HG03354 (cell line): ENCODE measurements at regions not wholly inside any gene's neighbourhood (a gene's known extent, or its start where the extent isn't known, plus 50 kb on each side); places are given as distances from the start of the nearest gene placed in this dataset.

Experiments used
- ATAC-seq: cut with Tn5 transposase; IDR thresholded peaks from one replicate; pipeline ENCODE4 v1.9.1; 2021; ENCODE audit warnings: mild to moderate bottlenecking; ENCODE audit not compliant: unreplicated experiment, poor library complexity, severe bottlenecking

GRCh38 chr3:162780313-162780712, 1283.7 kb downstream of the OTOL1 start:
- no peak for ATAC-seq

DNA sequence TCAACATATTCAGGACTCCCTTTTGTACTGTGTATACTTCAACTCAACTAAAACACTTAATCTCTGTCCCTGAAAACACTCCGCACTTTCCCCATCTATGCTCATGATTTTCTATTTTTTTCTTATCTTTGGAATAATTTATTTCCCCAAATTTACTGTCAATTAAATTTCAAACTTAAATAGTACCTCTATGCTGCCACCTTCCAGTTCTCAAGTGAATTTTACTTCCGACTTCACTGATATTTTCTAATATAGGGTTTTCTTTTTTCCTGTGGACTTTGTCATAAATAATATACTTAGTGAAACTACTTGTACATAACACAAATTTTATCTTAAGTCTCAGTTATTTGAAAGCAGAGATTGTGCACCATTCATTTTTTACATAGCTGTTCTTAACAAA, 1303.3 kb downstream of the OTOL1 start:
- no peak for ATAC-seq

DNA sequence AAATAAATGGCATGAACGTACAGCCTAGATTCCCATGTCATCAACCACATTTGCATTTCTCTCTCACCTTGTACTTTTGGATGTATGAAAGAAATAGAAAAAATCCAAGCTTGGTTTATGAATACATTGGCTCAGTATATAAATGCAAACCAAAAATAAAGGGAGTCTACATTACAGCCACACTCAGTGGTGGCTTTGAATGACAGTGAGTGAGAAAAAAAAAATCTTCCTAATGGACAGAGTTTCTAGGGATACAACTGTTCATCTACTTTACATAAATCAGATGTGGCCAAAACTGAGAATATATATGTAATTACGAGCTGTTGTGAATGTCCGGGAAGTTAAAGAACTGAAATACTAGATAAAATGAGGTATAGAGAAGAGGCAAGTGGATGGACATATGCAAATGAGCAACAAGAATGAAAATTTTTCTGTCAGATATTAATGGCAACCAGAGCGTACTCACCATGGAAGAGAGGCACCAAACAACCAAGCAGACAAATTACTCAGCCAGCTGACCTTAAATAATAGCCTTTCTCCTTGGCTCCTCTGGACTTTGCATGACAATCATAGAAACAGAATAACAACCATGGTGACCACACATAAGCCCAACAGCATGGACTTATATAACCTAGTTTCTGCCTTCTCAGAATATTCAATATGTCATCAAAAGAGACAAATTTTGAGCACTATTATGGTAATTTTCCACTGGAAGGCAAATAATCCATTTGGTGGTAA, 1305.8 kb downstream of the OTOL1 start:
- no peak for ATAC-seq

DNA sequence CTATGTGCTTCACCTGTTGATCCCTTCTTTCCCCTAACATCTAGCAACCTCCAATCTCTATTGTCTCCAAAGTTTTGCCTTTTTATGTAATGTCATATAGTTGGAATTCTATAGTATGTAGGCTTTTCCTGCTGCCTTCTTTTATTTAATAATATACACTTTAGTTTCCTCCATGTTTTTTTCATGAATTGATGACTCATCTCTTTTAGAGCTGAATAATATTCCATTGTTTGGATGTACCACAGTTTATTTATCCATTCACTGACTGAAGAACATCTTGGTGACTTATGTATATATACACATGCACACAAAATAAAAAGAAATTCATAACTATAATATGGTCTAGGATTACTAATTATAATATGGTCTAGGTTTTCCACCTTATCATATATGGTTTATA, 1314.2 kb downstream of the OTOL1 start:
- no peak for ATAC-seq

- ATAC-seq, result no peak
These were observed 1346.1 kb downstream of the OTOL1 start for GRCh38 chr3:162842549-162843216.

GRCh38 chr3:162845918-162846317, 1349.3 kb downstream of the OTOL1 start:
- ATAC-seq, result no peak

GRCh38 chr3:162847511-162847910, 1350.9 kb downstream of the OTOL1 start:
- no peak for ATAC-seq

DNA sequence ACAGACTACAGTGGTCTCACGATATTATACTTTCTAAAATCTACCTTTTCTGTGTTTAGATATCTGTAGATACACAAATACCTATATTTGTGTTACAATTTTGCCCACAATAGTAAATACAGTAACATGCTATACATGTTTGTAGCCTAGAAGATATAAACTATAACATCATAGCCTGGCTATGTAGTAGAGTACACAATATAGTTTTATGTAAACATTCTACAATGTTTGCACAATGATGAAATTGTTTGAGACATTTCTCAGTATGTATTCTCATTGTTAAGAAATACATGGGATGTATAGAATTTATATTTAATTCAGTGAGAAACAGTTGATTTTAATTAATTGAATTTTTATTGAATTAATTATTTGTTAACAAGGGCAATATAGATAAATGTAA, 1367.0 kb downstream of the OTOL1 start:
- ATAC-seq, result no peak

DNA sequence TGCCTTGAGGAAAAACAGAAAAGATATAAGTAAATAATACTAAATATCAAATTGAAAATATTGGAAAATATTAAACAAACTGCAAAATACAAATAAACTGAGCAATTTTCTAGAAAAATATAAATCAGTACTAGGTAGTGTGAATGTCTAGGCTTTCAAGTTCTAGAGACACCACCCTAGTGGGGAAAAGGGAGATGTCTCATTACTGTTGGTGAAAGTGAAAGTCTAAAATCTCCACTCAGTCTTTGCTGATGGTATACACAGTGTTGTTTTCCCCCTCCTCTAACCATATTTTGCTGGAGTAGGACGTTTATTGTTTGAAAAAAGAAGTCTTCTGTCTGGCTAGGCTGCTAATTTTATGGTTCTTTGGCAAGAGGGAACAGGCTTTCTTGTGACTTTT, 1368.9 kb downstream of the OTOL1 start:
- ATAC-seq, result no peak

DNA sequence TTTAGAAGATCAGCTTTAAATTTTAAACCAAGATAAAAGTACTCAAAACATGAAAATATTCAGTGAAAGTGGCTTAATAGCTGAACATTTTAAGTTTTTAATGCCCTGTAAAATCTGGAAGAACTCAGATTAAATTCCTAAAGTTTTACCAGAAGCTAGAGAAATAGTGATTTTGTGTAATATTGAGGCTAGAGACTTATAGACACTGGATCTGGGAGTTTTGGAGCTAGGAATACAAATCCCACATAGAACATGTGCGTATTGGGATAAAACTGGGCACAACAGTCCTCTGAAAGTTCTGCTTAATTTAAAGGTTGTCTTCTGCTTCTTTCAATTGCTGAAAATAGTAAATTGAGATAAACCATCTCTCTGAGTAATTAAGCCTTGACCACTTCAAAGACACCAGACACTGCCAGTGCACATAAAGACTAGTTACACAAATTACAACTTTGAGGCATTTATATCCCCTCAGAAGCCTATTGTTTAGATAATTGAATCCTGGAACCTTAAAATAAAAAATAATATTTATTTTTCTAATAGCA, 1382.5 kb downstream of the OTOL1 start:
- no peak for ATAC-seq

DNA sequence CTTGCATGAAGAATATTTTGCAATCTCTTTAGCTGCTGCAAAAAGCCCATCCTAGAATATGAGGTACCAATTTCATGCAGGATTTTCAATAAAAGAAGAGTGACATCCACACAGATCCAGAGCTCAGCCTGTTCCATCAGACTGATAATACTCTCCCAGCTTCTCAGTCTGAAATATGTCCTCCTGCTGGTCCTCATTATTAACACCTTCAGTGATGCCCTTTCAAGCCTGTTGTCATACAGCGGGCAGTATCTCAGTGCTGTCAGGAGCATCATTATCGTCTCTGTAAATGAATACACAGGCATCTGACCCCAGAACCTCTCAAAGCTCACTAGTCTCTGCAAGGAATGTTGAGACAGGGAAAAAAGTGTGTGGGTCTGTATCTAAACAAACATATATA, 1387.8 kb downstream of the OTOL1 start:
- no peak for ATAC-seq

DNA sequence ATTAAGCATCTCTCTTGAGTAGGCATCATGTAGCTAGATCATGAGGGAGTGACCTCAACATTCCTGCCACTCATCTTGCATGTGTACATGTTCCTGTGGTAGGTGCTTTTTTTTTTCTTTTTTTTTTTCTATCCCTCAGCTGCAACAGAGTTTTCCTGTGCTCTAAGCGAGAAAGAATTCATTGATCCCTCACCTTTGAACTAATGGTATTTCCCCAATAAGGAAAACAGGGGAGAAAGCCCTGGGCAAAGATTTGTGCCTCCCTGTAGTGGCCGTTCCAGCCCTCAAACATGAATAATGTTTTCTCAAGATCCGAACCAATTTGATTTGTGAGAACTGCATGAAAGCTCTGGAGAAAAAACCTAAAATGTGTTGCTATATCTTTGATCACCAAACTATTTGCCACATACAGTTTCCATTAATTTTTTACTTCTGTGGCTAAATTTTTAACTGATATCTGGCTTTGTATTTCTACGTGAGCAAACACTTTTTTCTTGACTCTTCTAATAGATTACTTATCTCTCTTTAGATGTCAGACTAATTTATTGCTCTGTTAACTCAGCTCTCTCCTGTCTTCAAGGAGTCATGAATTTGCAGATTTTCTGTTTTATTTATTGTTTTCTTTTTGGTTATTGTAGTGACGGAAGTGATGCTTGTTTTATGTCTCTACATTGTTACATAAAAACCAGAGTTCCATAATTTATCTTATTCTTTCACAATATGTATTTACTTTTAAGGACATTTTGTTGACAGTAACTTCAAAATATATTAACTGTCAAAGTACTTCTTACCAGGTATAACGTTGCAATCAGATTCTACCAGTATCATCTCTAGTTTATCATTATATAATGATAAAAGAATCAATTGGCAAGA, 1396.5 kb downstream of the OTOL1 start:
- no peak for ATAC-seq

- ATAC-seq, result no peak
These were observed 1400.7 kb downstream of the OTOL1 start for GRCh38 chr3:162897291-162897690.

DNA sequence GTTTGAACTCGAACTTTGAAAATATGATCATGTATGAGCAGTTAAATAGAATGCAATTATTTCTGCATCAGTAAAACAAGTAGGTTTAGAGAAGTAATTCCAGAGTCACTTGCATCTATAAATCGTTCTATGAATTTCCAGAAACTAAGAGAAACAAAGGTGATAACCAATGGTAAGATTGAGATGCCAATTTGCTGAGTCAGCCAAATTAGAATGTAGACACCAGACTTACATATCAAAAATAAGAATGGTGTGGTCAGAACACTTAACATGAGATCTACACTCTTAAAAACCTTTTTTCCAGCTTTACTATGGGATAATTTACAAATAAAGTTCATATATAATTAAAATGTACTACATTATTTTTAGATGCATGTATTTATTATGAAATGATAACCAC, 1435.9 kb downstream of the OTOL1 start:
- no peak for ATAC-seq

DNA sequence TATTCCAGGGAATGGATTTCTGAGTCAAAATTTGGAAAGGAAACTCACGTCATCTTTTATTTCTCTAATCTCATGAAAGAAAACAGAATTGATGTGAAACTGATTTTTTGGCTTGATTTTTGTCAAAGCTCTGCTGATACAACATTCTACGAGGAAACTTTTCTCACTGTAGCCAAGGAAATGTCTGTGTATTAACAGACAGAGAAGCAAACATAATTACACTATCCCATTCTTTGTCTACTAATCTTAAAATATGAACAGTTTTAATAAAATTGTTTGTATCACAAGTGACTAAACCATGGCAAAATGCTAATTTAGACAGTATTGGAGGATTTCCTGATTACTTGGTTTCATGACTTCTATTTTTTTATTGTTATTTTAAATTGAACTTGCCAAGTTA, 1437.0 kb downstream of the OTOL1 start:
- no peak for ATAC-seq

DNA sequence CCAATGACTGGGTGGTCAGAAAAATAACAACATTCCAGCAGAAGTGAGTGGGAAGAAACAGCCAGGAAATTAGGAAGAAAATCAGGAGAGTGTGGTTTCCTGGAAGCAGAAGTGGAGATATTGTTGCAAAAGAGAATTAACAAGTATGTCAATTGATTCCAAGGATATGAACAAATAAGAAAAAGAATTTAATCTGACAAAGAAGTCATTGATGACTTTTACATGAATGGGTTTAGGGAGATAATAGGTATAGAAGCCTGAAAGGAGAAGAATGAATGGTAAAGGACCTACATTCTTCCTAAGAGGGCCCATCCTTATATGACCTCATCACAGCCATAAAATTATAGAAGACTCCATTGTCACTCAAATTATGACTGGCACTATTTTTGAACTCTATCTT, 1440.1 kb downstream of the OTOL1 start:
- ATAC-seq, result no peak

GRCh38 chr3:162938083-162938482, 1441.5 kb downstream of the OTOL1 start:
- no peak for ATAC-seq

- no peak for ATAC-seq
These were observed 1449.0 kb downstream of the OTOL1 start for GRCh38 chr3:162945626-162946025.

- no peak for ATAC-seq
These were observed 1460.1 kb downstream of the OTOL1 start for GRCh38 chr3:162956711-162957110.

DNA sequence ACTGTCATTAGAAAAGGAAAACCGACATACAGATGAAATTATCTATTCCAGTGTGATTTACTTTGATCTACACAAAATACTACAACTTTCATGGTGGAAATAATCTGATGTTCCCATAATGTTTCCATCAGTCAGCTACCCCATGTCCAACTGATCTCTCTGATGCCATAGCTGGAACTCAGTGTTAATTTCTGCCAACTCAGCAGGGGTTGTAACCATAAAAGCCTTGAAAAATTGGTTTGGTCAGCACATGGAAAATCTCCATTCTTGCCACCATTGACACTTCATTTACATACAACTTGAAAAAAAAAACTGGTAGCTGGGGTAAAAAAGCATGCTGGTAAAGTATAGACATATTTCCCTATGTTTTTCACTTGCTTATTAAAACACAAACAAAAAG, 1463.7 kb downstream of the OTOL1 start:
- ATAC-seq, result no peak
